ENCODE measurements at regions not wholly inside any gene's neighbourhood (a gene's known extent, or its start where the extent isn't known, plus 50 kb on each side); places are given as distances from the start of the nearest gene placed in this dataset.

DNA sequence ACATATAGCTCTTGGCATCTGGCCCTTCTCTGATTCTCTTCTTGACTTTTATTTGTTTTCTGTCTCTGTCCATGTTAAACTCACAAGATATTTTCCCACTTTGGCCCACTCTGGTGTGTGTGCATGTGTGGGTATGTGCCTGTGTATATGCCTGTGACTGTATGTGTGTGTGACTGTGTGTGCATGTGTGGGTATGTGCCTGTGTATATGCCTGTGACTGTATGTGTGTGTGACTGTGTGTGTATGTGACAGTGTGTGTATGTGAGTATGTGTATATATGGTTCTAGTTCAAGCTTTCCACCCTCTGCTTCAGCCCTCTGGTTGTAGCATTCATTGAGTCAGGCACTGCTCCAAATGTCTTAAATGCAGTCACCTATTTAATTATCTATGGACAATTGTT, 88.6 kb upstream of the GGTLC1 start:
- no peak for TF ChIP-seq CTCF (IDR thresholded peaks at IDR 0.05)
- no peak for TF ChIP-seq POLR2A (IDR thresholded peaks at IDR 0.05)
